Upper lobe of left lung (tissue), 4 donors: ENCODE measurements at regions not wholly inside any gene's neighbourhood (a gene's known extent, or its start where the extent isn't known, plus 50 kb on each side); places are given as distances from the start of the nearest gene placed in this dataset.

Experiments
- POLR2AphosphoS5 ChIP-seq, 2 donors: sonication (generic); formaldehyde crosslinking; IDR thresholded peaks; one replicate each; pipeline ENCODE4 v1.5.1; 2017; ENCODE audit warnings: antibody characterized with exemption in 2 of 2
- TF ChIP-seq, protein P1 (sequence below), 6 experiments: fragments of 450-650 bp in 4 of 6; fragments of 200-600 bp in 2 of 6; sonication (generic) in 2 of 6; IDR thresholded peaks; one replicate each; pipeline ENCODE4 v1.5.1; 2016 to 2019; ENCODE audit warnings: antibody characterized with exemption in 6 of 6

DNA sequence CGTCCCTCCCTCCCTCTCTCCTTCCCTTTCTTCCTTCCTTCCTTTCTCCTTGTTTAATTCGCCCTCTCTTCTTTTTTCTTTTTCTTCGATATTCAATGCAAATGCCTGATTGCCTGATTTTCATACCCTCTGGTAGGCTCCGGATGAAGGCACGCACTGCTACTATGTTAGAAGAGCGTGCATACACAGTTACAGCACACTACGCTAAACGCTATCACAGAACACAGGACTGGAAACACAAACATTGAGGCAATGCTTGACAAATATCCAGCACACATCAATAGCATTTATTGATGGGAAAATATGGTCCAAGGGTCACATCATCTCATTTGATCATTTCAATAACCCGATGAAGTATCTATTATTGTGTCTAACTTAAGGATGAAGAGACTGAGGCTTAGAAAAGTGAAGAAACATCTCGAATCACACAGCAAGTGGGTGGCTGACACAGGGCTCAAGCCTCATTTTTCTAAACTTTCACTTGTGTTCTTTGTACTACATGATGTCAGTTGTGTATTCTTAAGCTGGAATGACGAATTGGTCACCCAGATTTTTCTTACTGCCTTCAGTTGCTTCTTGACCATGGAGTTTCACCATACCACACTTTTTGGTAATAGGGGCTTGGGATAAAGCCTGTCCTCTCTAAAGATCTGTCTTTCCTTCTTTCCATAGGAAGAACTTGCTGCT is 101.8 kb downstream of the TRIB2 start:
- TF ChIP-seq, protein P1, sequence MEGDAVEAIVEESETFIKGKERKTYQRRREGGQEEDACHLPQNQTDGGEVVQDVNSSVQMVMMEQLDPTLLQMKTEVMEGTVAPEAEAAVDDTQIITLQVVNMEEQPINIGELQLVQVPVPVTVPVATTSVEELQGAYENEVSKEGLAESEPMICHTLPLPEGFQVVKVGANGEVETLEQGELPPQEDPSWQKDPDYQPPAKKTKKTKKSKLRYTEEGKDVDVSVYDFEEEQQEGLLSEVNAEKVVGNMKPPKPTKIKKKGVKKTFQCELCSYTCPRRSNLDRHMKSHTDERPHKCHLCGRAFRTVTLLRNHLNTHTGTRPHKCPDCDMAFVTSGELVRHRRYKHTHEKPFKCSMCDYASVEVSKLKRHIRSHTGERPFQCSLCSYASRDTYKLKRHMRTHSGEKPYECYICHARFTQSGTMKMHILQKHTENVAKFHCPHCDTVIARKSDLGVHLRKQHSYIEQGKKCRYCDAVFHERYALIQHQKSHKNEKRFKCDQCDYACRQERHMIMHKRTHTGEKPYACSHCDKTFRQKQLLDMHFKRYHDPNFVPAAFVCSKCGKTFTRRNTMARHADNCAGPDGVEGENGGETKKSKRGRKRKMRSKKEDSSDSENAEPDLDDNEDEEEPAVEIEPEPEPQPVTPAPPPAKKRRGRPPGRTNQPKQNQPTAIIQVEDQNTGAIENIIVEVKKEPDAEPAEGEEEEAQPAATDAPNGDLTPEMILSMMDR (IDR thresholded peaks at IDR 0.05) = no peak
- no peak for TF ChIP-seq POLR2AphosphoS5 (IDR thresholded peaks at IDR 0.05)
